IMR-90 (cell line): ENCODE measurements at regions not wholly inside any gene's neighbourhood (a gene's known extent, or its start where the extent isn't known, plus 50 kb on each side); places are given as distances from the start of the nearest gene placed in this dataset.

Experiments used
- ATAC-seq: fragments of 200-7000 bp; cut with Tn5 transposase; 2 replicates; pipeline ENCODE4 v1.9.1; 2020; ENCODE audit warnings: low read depth, mild to moderate bottlenecking, moderate library complexity
- BruUV-seq: library from RNA; stranded (reverse); fragments of 400-500 nt; replicated peaks from 2 replicates; lab custom pipeline; 2021; lab: Mats Ljungman, UMichigan
- CTCF ChIA-PET: fragments of 300-600 bp; formaldehyde crosslinking; extraction: SDS; loops from one replicate; lab custom pipeline; 2021; ENCODE audit warnings: antibody characterized with exemption; lab: Yijun Ruan, JAX
- POLR2A ChIA-PET: fragments of 300-600 bp; sonication (Branson Sonifier 250); formaldehyde crosslinking; loops from one replicate; lab custom pipeline; 2022; ENCODE audit warnings: antibody characterized with exemption; ENCODE audit not compliant: unreplicated experiment; lab: Charles Lee
- DNase-seq: peaks from one replicate; pipeline ENCODE4 v3.0.0; 2013
- H2AFZ ChIP-seq: replicated peaks from 2 replicates; pipeline ENCODE3; 2013; ENCODE audit warnings: low read length, mild to moderate bottlenecking; ENCODE audit not compliant: poor library complexity
- H2AK5ac ChIP-seq: 2 replicates; pipeline ENCODE4 v1.6.1; 2013; ENCODE audit warnings: low read depth, low read length, inconsistent platforms
- H2AK9ac ChIP-seq: replicated peaks from 2 replicates; pipeline ENCODE3; 2013; ENCODE audit warnings: mild to moderate bottlenecking, low read depth, low read length, moderate library complexity; ENCODE audit not compliant: poor library complexity
- H2BK120ac ChIP-seq: 2 replicates; pipeline ENCODE4 v1.6.1; 2013; ENCODE audit warnings: low read depth, low read length, inconsistent platforms
- H2BK15ac ChIP-seq: 3 replicates; pipeline ENCODE4 v1.6.1; 2013; ENCODE audit warnings: low read depth, low read length, inconsistent platforms
- H2BK20ac ChIP-seq: 2 replicates; pipeline ENCODE4 v1.6.1; 2013; ENCODE audit warnings: low read depth, mild to moderate bottlenecking, inconsistent platforms, low read length, moderate library complexity
- H2BK5ac ChIP-seq: 2 replicates; pipeline ENCODE4 v1.6.1; 2013; ENCODE audit warnings: mild to moderate bottlenecking, low read depth, low read length, inconsistent platforms; ENCODE audit not compliant: poor library complexity, severe bottlenecking
- H3K14ac ChIP-seq: replicated peaks from 2 replicates; pipeline ENCODE4 v1.6.1; 2013; ENCODE audit warnings: low read depth, low read length, inconsistent platforms
- H3K18ac ChIP-seq: 2 replicates; pipeline ENCODE4 v1.6.1; 2013; ENCODE audit warnings: low read depth, low read length, control low read depth
- H3K23ac ChIP-seq: 2 replicates; pipeline ENCODE4 v1.6.1; 2013; ENCODE audit warnings: low read depth, low read length, inconsistent platforms
- H3K27ac ChIP-seq: 2 replicates; pipeline ENCODE4 v1.5.1; 2013; ENCODE audit warnings: mild to moderate bottlenecking, control low read depth, low read length; ENCODE audit not compliant: insufficient read depth
- H3K27me3 ChIP-seq: 2 replicates; pipeline ENCODE4 v1.6.1; 2013; ENCODE audit warnings: low read length; ENCODE audit not compliant: control insufficient read depth, insufficient read depth
- H3K36me3 ChIP-seq: 2 replicates; pipeline ENCODE4 v1.6.1; 2013; ENCODE audit warnings: low read length, mixed read lengths; ENCODE audit not compliant: control insufficient read depth, insufficient read depth
- H3K4ac ChIP-seq: 2 replicates; pipeline ENCODE4 v1.6.1; 2013; ENCODE audit warnings: low read depth, low read length, inconsistent platforms
- H3K4me1 ChIP-seq: 2 replicates; pipeline ENCODE4 v1.6.1; 2013; ENCODE audit warnings: low read length, mixed read lengths; ENCODE audit not compliant: control insufficient read depth, insufficient read depth
- H3K4me2 ChIP-seq: 2 replicates; pipeline ENCODE4 v1.6.1; 2013; ENCODE audit warnings: low read depth, mild to moderate bottlenecking, control low read depth, low read length, moderate library complexity
- H3K4me3 ChIP-seq: 2 replicates; pipeline ENCODE4 v1.5.1; 2013; ENCODE audit warnings: low read depth, mild to moderate bottlenecking, control low read depth, low read length, moderate library complexity; ENCODE audit not compliant: insufficient read depth
- H3K56ac ChIP-seq: 2 replicates; pipeline ENCODE4 v1.6.1; 2013; ENCODE audit warnings: low read length, inconsistent platforms; ENCODE audit not compliant: insufficient read depth; ENCODE audit errors: extremely low read depth
- H3K79me1 ChIP-seq, 2 experiments: 2 replicates each; pipeline ENCODE4 v1.6.1; 2013; ENCODE audit warnings: low read length in 2 of 2, inconsistent platforms in 1 of 2, low read depth in 1 of 2
- H3K9ac ChIP-seq: 2 replicates; pipeline ENCODE4 v1.6.1; 2013; ENCODE audit warnings: low read depth, low read length, control low read depth
- H3K9me1 ChIP-seq: 2 replicates; pipeline ENCODE4 v1.6.1; 2013; ENCODE audit warnings: low read length, inconsistent platforms; ENCODE audit not compliant: insufficient read depth
- H3K9me3 ChIP-seq: 2 replicates; pipeline ENCODE4 v1.6.1; 2013; ENCODE audit warnings: low read length; ENCODE audit not compliant: control insufficient read depth, insufficient read depth
- H4K20me1 ChIP-seq: 2 replicates; pipeline ENCODE4 v1.6.1; 2013; ENCODE audit warnings: low read length, inconsistent platforms; ENCODE audit not compliant: insufficient read depth
- H4K5ac ChIP-seq: 2 replicates; pipeline ENCODE4 v1.6.1; 2013; ENCODE audit warnings: mild to moderate bottlenecking, low read depth, low read length, control low read depth
- H4K8ac ChIP-seq, 2 experiments: 2 replicates each; pipeline ENCODE4 v1.6.1; 2013; ENCODE audit warnings: low read depth in 2 of 2, low read length in 2 of 2, control low read depth in 1 of 2, inconsistent platforms in 1 of 2
- H4K91ac ChIP-seq: 2 replicates; pipeline ENCODE4 v1.6.1; 2013; ENCODE audit warnings: low read depth, low read length, inconsistent platforms; ENCODE audit not compliant: insufficient read depth
- BHLHE40 ChIP-seq: fragments of 150-350 bp; IDR thresholded peaks from 2 replicates; pipeline ENCODE4 v1.6.1; 2016; ENCODE audit warnings: mild to moderate bottlenecking, low read depth, low read length
- CEBPB ChIP-seq: IDR thresholded peaks from 2 replicates; pipeline ENCODE4 v1.6.1; 2012; ENCODE audit warnings: low read depth, low read length, improper control_type of control experiment
- CHD1 ChIP-seq: IDR thresholded peaks from 2 replicates; pipeline ENCODE4 v1.6.1; 2012; ENCODE audit warnings: low read depth, low read length, improper control_type of control experiment
- FOS ChIP-seq: fragments of 150-350 bp; IDR thresholded peaks from 2 replicates; pipeline ENCODE4 v1.6.1; 2016; ENCODE audit warnings: low read depth, low read length
- MAFK ChIP-seq: IDR thresholded peaks from 2 replicates; pipeline ENCODE4 v1.6.1; 2012; ENCODE audit warnings: low read depth, low read length, improper control_type of control experiment
- MAZ ChIP-seq: IDR thresholded peaks from 2 replicates; pipeline ENCODE4 v1.6.1; 2012; ENCODE audit warnings: low read depth, mild to moderate bottlenecking, low read length, improper control_type of control experiment, moderate library complexity, borderline replicate concordance
- NFE2L2 ChIP-seq: fragments of 150-350 bp; IDR thresholded peaks from 2 replicates; pipeline ENCODE4 v1.6.1; 2016; ENCODE audit warnings: low read depth, mild to moderate bottlenecking, low read length
- POLR2A ChIP-seq: IDR thresholded peaks from 2 replicates; pipeline ENCODE4 v1.6.1; 2012; ENCODE audit warnings: mild to moderate bottlenecking, low read depth, low read length
- RAD21 ChIP-seq: IDR thresholded peaks from 2 replicates; pipeline ENCODE4 v1.6.1; 2012; ENCODE audit warnings: low read length, improper control_type of control experiment
- RCOR1 ChIP-seq: IDR thresholded peaks from 2 replicates; pipeline ENCODE4 v1.6.1; 2012; ENCODE audit warnings: mild to moderate bottlenecking, low read length, improper control_type of control experiment; ENCODE audit not compliant: insufficient replicate concordance
- RFX5 ChIP-seq: IDR thresholded peaks from 2 replicates; pipeline ENCODE4 v1.8.0; 2012; ENCODE audit warnings: low read depth, mild to moderate bottlenecking, low read length, moderate library complexity
- WGBS, 2 experiments: methylation state at CpG; one replicate each; pipeline versions ENCODE4 v1.1.5 to v1.1.7; 2013; ENCODE audit warnings: missing lambda C conversion rate in 2 of 2; ENCODE audit not compliant: insufficient read length in 1 of 2; ENCODE audit errors: extremely low coverage in 2 of 2; 5-methylcytosine and 5-hydroxymethylcytosine counted together
- dilution Hi-C: fragments of 300-500 bp; cut with HindIII; formaldehyde crosslinking; loops from one replicate; pipeline ENCODE4 v1.14.3; 2018; ENCODE audit warnings: low sequenced_read_pairs; ENCODE audit not compliant: unreplicated experiment
- in situ Hi-C: fragments of 300-500 bp; cut with MboI; formaldehyde crosslinking; loops from 3 replicates; pipeline ENCODE4 v1.14.3; 2019; ENCODE audit warnings: low sequenced_read_pairs, inconsistent platforms, mixed read lengths
- intact Hi-C: fragments of 100-400 bp; cut with micrococcal nuclease; formaldehyde crosslinking; loops from 2 replicates; pipeline ENCODE4 v1.10.0; 2022
- TF ChIP-seq, protein P1 (sequence below): fragments of 150-350 bp; IDR thresholded peaks from 2 replicates; pipeline ENCODE4 v1.6.1; 2017; ENCODE audit warnings: mild to moderate bottlenecking, antibody characterized with exemption, low read length, low read depth
- TF ChIP-seq, protein P2 (sequence below): fragments of 150-350 bp; IDR thresholded peaks from 2 replicates; pipeline ENCODE4 v1.6.1; 2016; ENCODE audit warnings: low read depth, mild to moderate bottlenecking, low read length, moderate library complexity, borderline replicate concordance

DNA sequence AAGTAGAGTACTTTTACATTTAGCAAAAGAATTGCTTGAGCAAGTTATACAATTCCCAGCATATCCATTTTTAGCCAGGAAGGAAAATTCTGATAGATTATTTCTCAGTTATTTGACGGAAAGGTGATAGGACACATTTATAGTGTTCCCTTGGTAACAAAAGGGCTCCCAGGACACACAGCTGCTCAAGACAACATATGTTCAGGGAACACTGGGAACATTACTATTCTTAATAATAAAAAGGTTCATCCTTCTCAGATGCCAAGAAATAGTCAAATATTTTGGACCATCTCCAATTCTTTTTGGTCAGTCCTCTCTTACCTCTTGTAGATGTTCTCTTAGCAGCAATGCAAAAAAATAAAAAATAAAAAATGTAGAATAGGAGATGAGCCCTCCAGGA lies 66.8 kb upstream of the SMAD1 start:
- Histone ChIP-seq H3K27ac (no peak overlapping the region), H4K20me1 (no peaks in the 10 kb centered on the region), H3K23ac (no peak overlapping the region), H3K4me3 (no peak overlapping the region), H3K4me2 (no peak overlapping the region), H3K56ac (no peak overlapping the region), H4K8ac (no peak overlapping the region), H3K14ac (no peak overlapping the region), H2BK20ac (no peak overlapping the region), H2BK15ac (no peak overlapping the region), H4K5ac (no peak overlapping the region), H3K4ac (no peak overlapping the region), H3K79me1 (no peaks in the 10 kb centered on the region), H2BK120ac (no peak overlapping the region), H3K9ac (no peak overlapping the region), H2AFZ (no peak overlapping the region), H2AK5ac (no peak overlapping the region), H3K9me3 (no peaks in the 10 kb centered on the region), H2BK5ac (no peak overlapping the region), H3K36me3 (no peaks in the 10 kb centered on the region), H3K9me1 (no peaks in the 10 kb centered on the region), H3K4me1 (no peaks in the 10 kb centered on the region), H2AK9ac (no peak overlapping the region), H3K18ac (no peak overlapping the region), H4K91ac (no peak overlapping the region), H3K27me3 (no peaks in the 10 kb centered on the region; the same call in none of the 2 replicates)
- in situ Hi-C loops, result no loop called here
- no CpG with 5 or more reads among the region's 1 CpG for WGBS, 2 experiments
- ChIA-PET CTCF (no interaction called here), POLR2A (no interaction called here)
- no peak for DNase-seq
- dilution Hi-C loops, result no loop called here
- ATAC-seq, result no peak
- intact Hi-C loops, result no loop called here
- BruUV-seq, result no TSS peak
- TF ChIP-seq, protein P1, sequence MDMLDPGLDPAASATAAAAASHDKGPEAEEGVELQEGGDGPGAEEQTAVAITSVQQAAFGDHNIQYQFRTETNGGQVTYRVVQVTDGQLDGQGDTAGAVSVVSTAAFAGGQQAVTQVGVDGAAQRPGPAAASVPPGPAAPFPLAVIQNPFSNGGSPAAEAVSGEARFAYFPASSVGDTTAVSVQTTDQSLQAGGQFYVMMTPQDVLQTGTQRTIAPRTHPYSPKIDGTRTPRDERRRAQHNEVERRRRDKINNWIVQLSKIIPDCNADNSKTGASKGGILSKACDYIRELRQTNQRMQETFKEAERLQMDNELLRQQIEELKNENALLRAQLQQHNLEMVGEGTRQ, result no peak
- no peak for TF ChIP-seq RAD21
- TF ChIP-seq POLR2A, result no peak
- no peak for TF ChIP-seq BHLHE40
- TF ChIP-seq, protein P2, sequence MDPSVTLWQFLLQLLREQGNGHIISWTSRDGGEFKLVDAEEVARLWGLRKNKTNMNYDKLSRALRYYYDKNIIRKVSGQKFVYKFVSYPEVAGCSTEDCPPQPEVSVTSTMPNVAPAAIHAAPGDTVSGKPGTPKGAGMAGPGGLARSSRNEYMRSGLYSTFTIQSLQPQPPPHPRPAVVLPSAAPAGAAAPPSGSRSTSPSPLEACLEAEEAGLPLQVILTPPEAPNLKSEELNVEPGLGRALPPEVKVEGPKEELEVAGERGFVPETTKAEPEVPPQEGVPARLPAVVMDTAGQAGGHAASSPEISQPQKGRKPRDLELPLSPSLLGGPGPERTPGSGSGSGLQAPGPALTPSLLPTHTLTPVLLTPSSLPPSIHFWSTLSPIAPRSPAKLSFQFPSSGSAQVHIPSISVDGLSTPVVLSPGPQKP, result no peak
- TF ChIP-seq FOS, result no peak
- TF ChIP-seq RCOR1, result no peak
- TF ChIP-seq MAZ, result no peak
- no peak for TF ChIP-seq NFE2L2
- TF ChIP-seq CEBPB, result no peak
- TF ChIP-seq RFX5, result no peak
- no peak for TF ChIP-seq MAFK
- TF ChIP-seq CHD1, result no peak
